ENCODE measurements at regions not wholly inside any gene's neighbourhood (a gene's known extent, or its start where the extent isn't known, plus 50 kb on each side); places are given as distances from the start of the nearest gene placed in this dataset.

GRCh38 chr10:10930979-10931743 lies 86.5 kb upstream of the CELF2 start:
- no peak for DNase-seq (ENCODE audit: low read depth in 1 of 2, low spot score in 1 of 2)

- no peak for DNase-seq (ENCODE audit: low read depth in 1 of 2, low spot score in 1 of 2)
Measured at GRCh38 chr10:10935032-10935431, 82.6 kb upstream of the CELF2 start.

GRCh38 chr10:10938676-10939075 lies 79.0 kb upstream of the CELF2 start:
- no peak for DNase-seq (ENCODE audit: low read depth in 1 of 2, low spot score in 1 of 2)

- no peak for DNase-seq (ENCODE audit: low read depth in 1 of 2, low spot score in 1 of 2)
Measured at GRCh38 chr10:10941127-10941730, 76.4 kb upstream of the CELF2 start.

- no peak for DNase-seq (ENCODE audit: low read depth in 1 of 2, low spot score in 1 of 2)
Measured at GRCh38 chr10:10942441-10942840, 75.2 kb upstream of the CELF2 start.

- no peak for DNase-seq (ENCODE audit: low read depth in 1 of 2, low spot score in 1 of 2)
Measured at GRCh38 chr10:10946081-10946480, 71.6 kb upstream of the CELF2 start.

- no peak for DNase-seq (ENCODE audit: low read depth in 1 of 2, low spot score in 1 of 2)
Measured at GRCh38 chr10:10946801-10947200, 70.9 kb upstream of the CELF2 start.

- no peak for DNase-seq (ENCODE audit: low read depth in 1 of 2, low spot score in 1 of 2)
Measured at GRCh38 chr10:10951675-10952074, 66.0 kb upstream of the CELF2 start.

- no peak for DNase-seq (ENCODE audit: low read depth in 1 of 2, low spot score in 1 of 2)
Measured at GRCh38 chr10:10952800-10953199, 64.9 kb upstream of the CELF2 start.

GRCh38 chr10:10956681-10957542 lies 60.8 kb upstream of the CELF2 start:
- DNase-seq (ENCODE audit: low read depth in 1 of 2, low spot score in 1 of 2): no peak

GRCh38 chr10:10958041-10958440 lies 59.6 kb upstream of the CELF2 start:
- DNase-seq (ENCODE audit: low read depth in 1 of 2, low spot score in 1 of 2): no peak

GRCh38 chr10:10959666-10960065 lies 58.0 kb upstream of the CELF2 start:
- DNase-seq (ENCODE audit: low read depth in 1 of 2, low spot score in 1 of 2): no peak

- no peak for DNase-seq (ENCODE audit: low read depth in 1 of 2, low spot score in 1 of 2)
Measured at GRCh38 chr10:10960534-10960933, 57.1 kb upstream of the CELF2 start.

GRCh38 chr10:10961072-10961471 lies 56.6 kb upstream of the CELF2 start:
- DNase-seq (ENCODE audit: low read depth in 1 of 2, low spot score in 1 of 2): no peak

- no peak for DNase-seq (ENCODE audit: low read depth in 1 of 2, low spot score in 1 of 2)
Measured at GRCh38 chr10:10967029-10967428, 50.6 kb upstream of the CELF2 start.

- DNase-seq (ENCODE audit: low read depth in 1 of 2, low spot score in 1 of 2): no peak
Measured at GRCh38 chr10:10967581-10968256, 50.0 kb upstream of the CELF2 start.

All from activated T-helper 1 cell treated with anti-CD3 and anti-CD28 coated beads, Interleukin-2, amount 50 U/mL, for 16 hours (primary cell).